HG03575 (cell line): ENCODE measurements at regions not wholly inside any gene's neighbourhood (a gene's known extent, or its start where the extent isn't known, plus 50 kb on each side); places are given as distances from the start of the nearest gene placed in this dataset.
"Not testable (repeated sequence)": the region's sequence is repeated elsewhere in the genome, so short reads cannot be mapped to it uniquely, and the experiment has no call there.

Source experiments
- ATAC-seq: cut with Tn5 transposase; IDR thresholded peaks from one replicate; pipeline ENCODE4 v1.9.1; 2021; ENCODE audit not compliant: unreplicated experiment, insufficient number of reproducible peaks, low FRiP score; ENCODE audit errors: extremely low read depth

DNA sequence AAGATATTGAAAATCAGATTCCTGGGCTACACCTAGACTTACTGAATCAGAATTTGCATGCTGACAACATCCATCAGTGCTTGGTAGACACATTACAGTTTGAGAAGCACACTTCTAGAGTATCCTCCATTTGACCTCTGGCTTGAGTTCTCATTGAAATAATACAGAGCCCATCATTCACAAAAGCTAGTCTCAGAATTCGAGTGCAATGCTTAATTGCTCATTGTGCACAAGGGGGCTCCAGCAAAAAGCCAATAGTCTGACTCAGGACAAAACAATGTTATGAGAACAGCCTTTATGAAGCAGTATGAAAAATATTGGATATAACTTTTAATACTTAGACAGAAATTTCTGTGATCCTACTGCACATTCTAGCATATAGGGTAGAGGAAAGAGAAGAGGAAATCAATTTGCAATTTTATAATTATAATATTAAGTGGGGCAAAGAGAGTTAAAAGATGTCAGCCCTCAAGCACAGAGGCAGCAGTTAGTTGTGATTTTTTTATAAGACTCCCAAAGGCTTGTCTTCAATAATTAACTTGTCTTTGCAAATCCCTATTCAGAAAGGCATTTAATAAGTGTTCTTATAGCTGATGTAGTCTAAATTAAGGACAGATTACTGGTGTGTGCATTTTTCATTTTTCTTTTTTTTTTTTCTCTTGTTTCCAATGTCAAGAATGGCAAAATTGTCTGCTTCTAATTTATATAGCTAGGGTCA lies 105.8 kb upstream of the ANK3 start:
- ATAC-seq, result no peak

DNA sequence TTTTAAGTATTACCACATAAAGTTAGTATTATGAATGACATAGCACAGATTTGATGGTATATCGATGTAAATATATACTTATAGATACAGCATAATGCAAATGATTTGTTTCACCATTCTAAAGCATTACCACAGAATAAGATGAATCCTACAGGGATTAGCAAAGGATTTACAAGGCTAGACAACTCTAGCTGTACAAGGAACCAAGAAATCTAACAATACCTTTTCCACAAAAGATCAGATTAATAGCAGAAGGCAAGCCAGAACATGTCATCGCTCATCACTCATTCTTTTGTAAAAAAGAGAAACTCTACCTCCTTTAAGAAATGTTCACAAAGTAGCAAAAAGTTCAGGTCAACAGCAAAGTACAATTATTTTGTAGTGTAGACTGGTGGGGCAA lies 105.1 kb upstream of the ANK3 start:
- no peak for ATAC-seq

DNA sequence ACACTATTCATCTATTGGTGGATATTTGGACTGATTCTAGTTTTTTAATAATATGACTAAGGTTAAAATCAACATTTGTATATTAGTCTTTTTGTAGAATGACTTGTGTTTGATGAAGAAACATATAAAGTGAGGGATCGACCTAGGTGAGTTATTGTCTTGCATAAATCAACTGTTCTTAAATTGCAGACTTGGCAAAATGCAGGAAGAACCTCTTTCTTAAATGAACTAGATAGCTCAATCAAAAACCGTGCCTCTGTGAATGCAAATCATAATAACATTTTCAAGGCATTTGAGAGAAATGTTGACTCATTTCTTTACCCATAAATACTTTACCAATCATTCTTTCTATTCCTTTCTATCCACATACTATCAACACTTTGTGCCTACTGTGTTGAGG lies 101.5 kb upstream of the ANK3 start:
- no peak for ATAC-seq

DNA sequence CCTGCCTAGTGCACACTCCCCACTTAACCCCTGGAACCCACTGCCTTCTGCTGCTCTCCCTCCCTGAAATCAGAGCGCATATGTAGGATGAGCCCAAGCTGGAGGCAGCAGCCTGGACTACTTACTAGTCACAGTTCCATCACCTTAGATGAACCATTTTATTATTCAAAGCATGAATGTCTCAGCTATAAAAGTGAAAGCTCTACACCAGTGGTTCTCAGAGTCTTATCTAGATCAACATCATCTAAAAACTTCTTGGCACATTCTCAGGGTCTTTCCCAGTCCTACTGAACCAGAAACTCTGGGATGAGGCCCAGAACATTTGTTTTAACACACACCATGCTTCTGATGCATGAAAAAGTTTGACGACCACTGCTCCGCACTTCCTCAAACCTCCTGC lies 100.3 kb upstream of the ANK3 start:
- no peak for ATAC-seq

DNA sequence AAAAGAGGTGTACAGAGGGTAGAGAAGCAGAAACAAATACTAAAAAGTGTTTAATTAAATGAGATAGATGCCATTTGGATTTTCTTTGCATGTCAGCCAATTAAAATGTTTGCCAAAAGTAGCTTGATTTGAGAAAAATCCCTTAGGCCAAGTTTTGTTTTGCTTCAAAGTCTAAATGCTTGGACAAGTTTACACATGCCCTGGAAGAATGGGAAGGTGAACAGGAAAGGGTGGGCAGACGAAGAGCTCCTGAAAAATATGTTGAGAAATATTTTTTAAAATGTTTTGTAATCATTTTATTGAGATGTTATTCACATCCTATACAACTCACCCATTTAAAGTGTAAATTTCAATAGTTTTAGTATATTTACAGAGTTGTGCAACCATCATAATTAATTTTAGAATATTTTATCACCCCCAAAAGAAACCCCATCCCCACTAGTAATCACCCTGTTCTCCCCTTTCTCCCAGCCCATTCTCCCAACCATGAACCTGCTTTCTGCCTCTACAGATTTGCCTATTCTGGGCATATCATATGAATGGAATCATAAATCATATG lies 98.5 kb upstream of the ANK3 start:
- ATAC-seq, result no peak

DNA sequence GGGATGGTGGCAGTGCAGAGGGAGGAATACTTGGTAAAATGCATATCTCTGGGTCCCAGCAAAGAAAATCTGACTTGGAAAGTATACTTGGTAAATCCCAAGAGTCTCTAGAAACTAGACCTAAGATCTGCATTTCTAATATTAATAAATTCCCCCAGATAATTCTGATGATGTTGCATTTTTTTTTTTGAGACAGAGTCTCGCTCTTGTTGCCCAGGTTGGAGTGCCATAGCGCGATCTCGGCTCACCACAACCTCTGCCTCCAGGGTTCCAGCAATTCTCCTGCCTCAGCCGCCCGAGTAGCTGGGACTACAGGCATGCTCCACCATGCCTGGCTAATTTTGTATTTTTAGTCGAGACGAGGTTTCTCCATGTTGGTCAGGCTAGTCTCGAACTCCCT lies 97.9 kb upstream of the ANK3 start:
- no peak for ATAC-seq

DNA sequence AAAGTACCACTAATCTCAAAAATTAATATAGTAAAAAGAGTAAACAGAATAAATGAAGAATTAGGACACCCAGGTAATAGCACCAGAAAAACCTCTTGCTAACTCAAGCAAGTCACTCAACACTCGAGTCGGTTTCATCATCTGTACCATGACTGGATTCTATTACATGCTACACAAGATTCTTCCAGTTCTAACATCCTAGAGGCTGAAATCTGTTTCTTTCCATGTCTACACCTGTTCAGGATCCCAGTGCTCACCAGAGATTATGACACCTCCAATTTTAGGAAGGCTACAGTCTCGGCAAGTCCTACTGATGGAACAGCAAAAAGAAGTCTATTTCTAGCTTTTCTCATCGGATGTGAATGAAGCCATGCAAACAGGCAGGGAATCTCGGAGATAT lies 95.3 kb upstream of the ANK3 start:
- no peak for ATAC-seq

DNA sequence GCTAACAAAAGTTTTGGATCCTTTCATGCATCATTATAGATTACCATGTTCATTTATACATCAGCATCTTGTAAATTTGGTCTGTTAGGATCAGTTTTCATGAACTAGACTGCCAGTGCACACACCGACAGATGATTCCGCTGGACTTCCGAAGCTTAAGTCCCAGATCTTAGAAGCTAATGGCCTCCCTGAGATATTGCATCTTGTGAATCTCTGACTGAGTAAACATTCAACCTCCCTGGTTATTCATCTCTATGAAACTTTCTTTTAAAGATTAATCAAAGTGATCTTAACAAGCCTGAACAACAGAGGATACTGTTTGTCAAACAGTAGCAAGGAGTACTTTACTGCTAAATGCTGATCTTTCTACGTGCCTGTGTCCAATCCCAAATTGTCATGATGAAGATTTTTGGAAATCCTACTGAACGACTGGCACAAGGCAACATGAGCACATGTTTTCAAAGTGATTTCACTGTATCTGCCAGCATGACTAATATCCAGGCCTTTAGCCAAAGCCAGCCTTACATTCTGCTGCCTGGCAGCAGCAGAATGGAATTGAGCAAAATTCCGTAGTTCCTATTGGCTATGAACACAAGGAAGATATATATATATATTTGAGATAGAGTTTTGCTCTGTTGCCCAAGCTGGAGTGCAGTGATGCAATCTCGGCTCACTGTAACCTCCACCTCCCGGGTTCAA lies 91.3 kb upstream of the ANK3 start:
- no peak for ATAC-seq

DNA sequence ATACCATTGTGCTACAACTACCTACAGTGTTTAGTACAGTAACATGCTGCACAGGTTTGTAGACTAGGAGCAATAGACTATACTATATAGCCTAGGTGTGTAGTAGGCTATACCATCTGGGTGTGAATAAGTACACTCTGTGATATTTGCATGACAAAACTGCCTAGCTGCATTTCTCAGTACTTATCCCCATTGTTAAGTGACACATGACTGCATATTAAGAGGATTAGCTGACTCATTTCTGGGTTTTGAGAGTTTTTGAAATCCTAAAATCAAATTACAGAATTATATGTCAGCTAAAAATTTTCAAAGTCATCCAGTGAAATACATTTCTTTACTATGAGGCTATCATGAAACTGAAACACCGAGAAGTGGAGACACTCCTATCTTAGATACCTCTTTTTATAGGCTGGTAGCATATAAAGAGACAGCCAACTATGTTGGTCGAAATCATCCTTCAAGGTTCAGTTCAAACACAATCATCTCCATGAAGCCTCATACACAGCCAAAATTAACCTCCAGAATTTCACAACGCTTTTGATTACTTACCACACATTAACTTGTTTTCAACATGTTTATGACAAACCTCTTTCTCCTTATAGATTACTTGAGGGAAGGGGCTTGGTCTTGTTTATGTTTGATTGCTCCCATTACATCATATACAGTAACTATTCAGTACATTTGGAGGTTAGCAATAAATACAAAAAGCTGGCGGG lies 89.8 kb upstream of the ANK3 start:
- ATAC-seq, result no peak

DNA sequence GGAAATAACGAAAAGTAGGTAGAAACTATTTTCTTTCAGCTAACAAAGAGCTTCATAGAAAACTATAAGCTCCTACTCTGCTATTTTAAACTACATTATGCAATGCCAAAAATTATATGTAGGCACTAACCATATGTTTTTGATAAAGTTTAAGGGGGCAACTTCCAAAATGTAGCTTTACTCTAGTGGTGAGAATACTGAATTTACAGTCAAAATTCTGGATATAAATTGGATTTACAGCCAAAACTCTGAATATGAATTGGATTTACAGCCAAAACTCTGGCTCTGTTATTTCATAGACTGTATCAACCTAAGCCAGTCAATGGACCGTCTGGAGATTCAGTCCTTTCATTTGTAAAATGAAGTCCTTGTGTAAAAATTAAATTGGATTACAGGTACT lies 86.8 kb upstream of the ANK3 start:
- no peak for ATAC-seq

DNA sequence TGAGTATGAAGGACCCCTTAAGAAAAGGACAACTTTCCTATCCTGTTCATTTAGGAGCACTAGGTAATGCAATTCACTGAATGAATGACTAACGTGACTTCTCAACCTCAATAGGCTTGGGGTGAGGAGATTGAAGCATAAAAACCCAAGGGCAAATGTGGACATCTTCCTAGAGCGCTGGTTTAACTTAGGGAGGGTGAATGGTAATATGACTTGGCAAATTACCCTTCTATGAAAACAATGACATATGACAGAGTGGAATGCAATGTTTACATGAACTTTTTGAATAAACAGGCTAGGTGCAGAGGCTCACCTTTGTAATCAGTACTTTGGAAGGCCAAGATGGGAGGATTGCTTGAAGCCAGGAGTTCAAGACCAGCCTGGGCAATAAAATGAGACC lies 83.9 kb upstream of the ANK3 start:
- no peak for ATAC-seq

DNA sequence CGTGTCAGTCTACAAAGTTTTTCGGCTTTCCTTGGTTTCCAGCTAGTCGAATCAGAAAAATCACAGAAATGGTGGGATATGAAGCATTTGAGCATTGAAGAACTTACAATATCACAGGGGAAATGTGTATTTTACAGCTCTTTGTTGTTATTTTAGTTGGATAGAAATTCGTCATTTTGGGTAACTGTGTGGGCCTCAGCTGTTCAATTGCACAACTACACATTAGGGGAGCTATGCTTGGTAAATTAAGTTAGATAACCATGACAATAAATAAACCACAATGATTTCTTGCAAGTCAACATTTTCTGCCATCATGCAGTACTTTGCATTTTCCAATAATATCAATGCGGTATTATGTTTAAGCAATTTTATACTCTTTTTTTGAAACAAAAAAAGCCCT lies 80.4 kb upstream of the ANK3 start:
- no peak for ATAC-seq

DNA sequence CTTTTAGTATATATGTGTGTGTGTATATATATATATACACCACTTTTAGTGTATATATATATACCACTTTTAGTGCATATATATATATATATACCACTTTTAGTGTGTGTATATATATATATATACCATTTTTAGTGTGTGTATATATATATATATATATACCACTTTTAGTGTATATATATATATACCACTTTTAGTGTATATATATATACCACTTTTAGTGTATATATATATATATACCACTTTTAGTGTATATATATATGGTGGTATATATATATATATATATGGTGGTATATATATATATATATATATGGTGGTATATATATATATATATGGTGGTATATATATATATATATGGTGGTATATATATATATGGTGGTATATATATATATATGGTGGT lies 79.5 kb upstream of the ANK3 start:
- not testable (repeated sequence) for ATAC-seq

DNA sequence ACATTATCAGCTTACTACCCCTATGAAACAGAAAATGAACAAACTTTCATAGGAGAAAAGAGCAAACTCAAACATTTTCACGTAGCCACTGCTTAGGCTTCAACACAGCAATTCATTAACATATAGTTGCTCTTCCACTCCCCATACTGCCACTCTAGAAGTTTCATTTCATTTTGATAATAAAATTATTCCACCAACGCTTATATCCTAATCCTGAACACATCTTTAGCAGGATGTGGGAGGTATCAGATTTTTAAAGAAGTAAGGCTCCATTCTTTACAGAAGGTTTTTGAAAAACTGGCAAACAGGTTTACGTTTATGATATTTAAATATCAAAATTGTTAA lies 77.5 kb upstream of the ANK3 start:
- ATAC-seq, result no peak

DNA sequence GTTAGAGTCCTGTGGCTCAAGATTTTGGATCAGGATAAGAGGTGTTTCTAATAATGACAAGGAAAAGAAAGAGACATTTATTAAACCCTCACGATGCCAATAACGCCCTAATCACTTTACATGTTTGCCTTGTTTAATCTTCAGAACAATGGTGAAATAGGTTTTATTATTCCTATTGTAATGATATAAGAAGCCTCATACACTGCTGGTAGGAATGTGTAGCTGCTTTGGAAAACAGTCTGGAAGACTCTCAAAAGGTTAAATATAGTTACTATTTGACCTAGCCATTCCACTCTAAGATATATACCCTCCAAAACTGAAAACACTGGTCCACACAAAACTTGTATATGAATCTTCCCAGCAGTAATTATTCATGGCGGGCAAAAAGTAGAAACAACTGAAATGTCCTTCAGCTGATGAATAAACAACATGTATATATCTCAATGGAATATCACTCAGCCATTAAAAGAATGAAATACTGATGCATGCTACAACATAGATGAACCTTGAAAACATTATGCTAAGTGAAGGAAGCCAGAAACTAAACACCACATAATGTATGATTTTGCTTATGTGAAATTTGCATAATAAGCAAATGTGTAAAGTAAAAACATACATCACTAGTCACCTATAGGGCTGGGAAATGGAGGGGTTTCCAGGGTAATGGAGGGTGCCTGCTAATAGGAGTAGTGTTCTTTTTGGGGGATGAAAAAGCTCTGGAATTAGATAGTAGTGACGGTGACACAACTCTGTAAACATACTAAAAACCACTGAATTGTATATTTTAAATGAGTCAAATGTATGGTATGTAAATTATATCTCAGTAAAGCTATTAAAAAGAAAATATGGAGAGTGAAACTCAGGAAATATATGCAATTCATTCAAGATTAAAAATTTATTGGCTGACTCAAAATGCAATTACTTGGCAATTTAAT lies 76.9 kb upstream of the ANK3 start:
- ATAC-seq, result no peak

DNA sequence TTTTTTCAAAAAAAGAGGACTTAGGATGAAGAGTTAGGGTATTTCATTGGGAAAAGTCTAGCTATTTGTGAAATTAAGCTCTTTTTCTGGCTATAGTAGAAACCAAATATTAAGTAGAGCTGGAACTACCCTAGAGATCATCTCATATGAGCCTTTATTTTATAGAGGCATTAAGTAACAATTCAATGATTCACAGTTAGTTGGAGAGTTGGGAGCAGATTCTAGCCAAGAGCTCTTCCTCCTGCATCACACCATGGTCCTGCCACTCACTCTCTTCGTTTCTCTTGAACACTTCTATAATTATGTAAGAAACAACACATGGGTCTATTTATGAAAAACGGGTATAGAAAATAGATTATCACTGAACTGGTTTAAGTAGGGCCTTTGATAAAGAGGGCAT lies 76.1 kb upstream of the ANK3 start:
- no peak for ATAC-seq

DNA sequence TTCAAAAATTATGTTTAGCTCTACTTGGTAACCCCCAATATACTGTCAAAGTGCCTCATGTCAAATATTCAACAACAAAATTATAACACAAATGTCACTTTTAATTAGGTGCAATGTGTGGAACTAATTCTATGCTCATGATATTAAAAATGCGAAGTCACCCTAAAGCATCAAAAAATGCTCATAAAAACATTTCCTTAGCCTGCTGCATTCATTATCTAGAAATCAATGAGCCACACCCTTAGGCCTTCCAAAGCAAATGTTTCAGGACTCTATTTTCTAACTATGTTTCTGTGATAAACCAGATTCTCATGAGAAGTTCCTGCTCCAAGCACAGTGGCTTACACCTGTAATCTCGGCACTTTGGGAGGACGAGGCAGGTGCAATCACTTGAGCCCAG lies 75.0 kb upstream of the ANK3 start:
- no peak for ATAC-seq

DNA sequence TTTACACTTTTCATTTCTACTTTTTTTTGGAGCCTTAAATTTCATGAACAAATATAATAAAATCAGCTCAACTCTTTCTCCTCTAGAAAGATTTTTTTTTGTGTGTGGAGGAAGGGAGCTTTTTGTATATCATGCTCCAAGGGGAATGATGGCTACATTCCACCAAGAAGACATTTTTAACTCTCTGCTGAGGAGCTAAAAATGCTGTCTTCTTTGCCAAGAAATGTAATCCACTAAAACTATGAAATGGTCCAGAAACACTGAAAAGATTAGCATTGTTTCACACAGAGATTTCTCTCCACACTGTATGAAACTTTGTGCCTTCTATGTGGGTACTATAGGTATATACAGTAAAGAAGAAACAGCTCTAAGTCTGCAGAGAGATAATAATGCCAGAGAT lies 74.1 kb upstream of the ANK3 start:
- no peak for ATAC-seq

DNA sequence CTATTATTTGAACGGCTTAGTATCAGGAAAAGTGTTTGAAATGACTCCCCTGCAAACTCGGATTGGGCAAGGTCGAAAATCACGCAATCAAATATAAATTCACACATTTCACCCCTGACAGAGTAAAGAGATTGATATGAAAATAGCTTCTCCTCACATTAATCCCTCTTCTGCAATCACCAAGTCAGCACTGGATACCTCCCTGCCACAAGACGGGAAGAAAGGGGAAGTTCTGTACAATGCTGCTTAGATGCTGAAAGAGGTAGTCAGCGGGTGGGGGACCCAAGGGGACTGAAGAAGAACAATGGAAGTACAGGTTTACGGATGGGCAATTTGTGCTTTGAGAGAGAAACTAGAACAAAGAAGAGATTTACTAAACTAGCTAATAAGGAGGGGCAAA lies 72.0 kb upstream of the ANK3 start:
- ATAC-seq, result no peak
